ENCODE measurements at regions not wholly inside any gene's neighbourhood (a gene's known extent, or its start where the extent isn't known, plus 50 kb on each side); places are given as distances from the start of the nearest gene placed in this dataset.

- no peak overlapping the region; the same call in 1 of the 2 replicates for H4K8ac ChIP-seq (ENCODE audit: extremely low read depth, insufficient read depth, low read length)
- H3K79me2 ChIP-seq (ENCODE audit: control insufficient read depth in 1 of 2, insufficient read depth in 2 of 2, low read length in 2 of 2) = no peaks in the 10 kb centered on the region
- ChIA-PET POLR2A (ENCODE audit: partially characterized antibody) (no interaction called here), CTCF (ENCODE audit: partially characterized antibody) (interaction anchor here (1.2 kb wide), 1 partner anchor 13 kb away, joined by 3 read pairs; no protein-coding TSS in a partner anchor)
- H2BK20ac ChIP-seq (ENCODE audit: low read length) = no peak overlapping the region
- no peak overlapping the region for H3K27ac ChIP-seq (ENCODE audit: low read depth, low read length)
- FAIRE-seq = no peak
- no peak overlapping the region for H2BK15ac ChIP-seq (ENCODE audit: low read length)
- H3K9ac ChIP-seq (replicated peaks in 1 of 4; ENCODE audit: extremely low read depth in 1 of 4, low read depth in 3 of 4, low read length in 3 of 4) = no peak overlapping the region
- no peak overlapping the region for H3K14ac ChIP-seq (ENCODE audit: insufficient read length)
- no peaks in the 10 kb centered on the region for H3K9me3 ChIP-seq (ENCODE audit: insufficient read depth in 2 of 2, low read depth in 1 of 2, low read length in 1 of 2)
- no peaks in the 10 kb centered on the region for H3K27me3 ChIP-seq (replicated peaks in 1 of 4; ENCODE audit: control insufficient read depth in 3 of 4, extremely low read depth in 1 of 4, insufficient read depth in 3 of 4, low read length in 3 of 4)
- DNase-seq (ENCODE audit: low read depth in 1 of 2, low spot score in 2 of 2) = no peak
- H3K4me3 ChIP-seq (ENCODE audit: extremely low read depth in 1 of 4, insufficient read depth in 2 of 4, low read depth in 3 of 4, low read length in 4 of 4) = no peak overlapping the region
- no peak overlapping the region for H2BK5ac ChIP-seq (ENCODE audit: low read depth, low read length)
- H2BK120ac ChIP-seq (replicated peaks; ENCODE audit: low read depth, low read length) = no peak overlapping the region
- H2BK12ac ChIP-seq (ENCODE audit: low read depth, low read length) = no peak overlapping the region
- peaks cover 8% of the 10 kb centered on the region; the same call in 1 of the 2 replicates for H3K23me2 ChIP-seq (ENCODE audit: low read depth, low read length)
- H3K4me1 ChIP-seq (replicated peaks in 1 of 4; ENCODE audit: control insufficient read depth in 3 of 4, insufficient read depth in 4 of 4, low read length in 3 of 4) = no peaks in the 10 kb centered on the region
- 90% methylated on average over 4 of the region's 5 CpGs; no CpG with 5 or more reads in 1 of the 2 experiments for WGBS, 2 experiments (ENCODE audit: extremely low coverage in 1 of 2, insufficient coverage in 1 of 2, insufficient read length in 1 of 2, insufficient replicate concordance in 2 of 2, low coverage in 1 of 2, low lambda C conversion rate in 2 of 2, missing lambda C conversion rate in 1 of 2)
- no peak overlapping the region for H3K23ac ChIP-seq (ENCODE audit: insufficient read length)
- H4K91ac ChIP-seq (replicated peaks; ENCODE audit: insufficient read length, low read length) = no peak overlapping the region
- no peak overlapping the region for H2AFZ ChIP-seq (ENCODE audit: low read length)
- H4K5ac ChIP-seq (ENCODE audit: insufficient read length, low read depth, low read length) = no peak overlapping the region
- no peaks in the 10 kb centered on the region for H3K79me1 ChIP-seq (ENCODE audit: low read depth, low read length)
- H3K18ac ChIP-seq (ENCODE audit: extremely low read depth, low read length) = no peak overlapping the region
- no peak overlapping the region for H3K4ac ChIP-seq (replicated peaks; ENCODE audit: insufficient read length, low read depth, low read length)
- H3K56ac ChIP-seq (replicated peaks; ENCODE audit: insufficient read length, low read depth, low read length) = no peak overlapping the region
- H2AK5ac ChIP-seq (ENCODE audit: low read depth, low read length) = no peak overlapping the region
- no peak for TF ChIP-seq TEAD4 (IDR thresholded peaks at IDR 0.05; ENCODE audit: low read depth, low read length)
- no peaks in the 10 kb centered on the region for H3K36me3 ChIP-seq (ENCODE audit: control insufficient read depth in 2 of 4, insufficient read depth in 4 of 4, low read length in 3 of 4)
- H3K4me2 ChIP-seq (ENCODE audit: insufficient read depth in 1 of 2, low read depth in 2 of 2, low read length in 2 of 2) = no peak overlapping the region
- peaks cover 0 to 2% of the 10 kb centered on the region in 2 experiments for H4K20me1 ChIP-seq (replicated peaks in 1 of 2; ENCODE audit: control insufficient read depth in 1 of 2, insufficient read depth in 2 of 2, low read length in 2 of 2)
These were observed 338.7 kb upstream of the IRX4 start for GRCh38 chr5:2221450-2221849.

Data from H1 (cell line).